Uterus (tissue), 2 donors: ENCODE measurements at regions not wholly inside any gene's neighbourhood (a gene's known extent, or its start where the extent isn't known, plus 50 kb on each side); places are given as distances from the start of the nearest gene placed in this dataset.

ENCODE experiments used
- POLR2A ChIP-seq, 2 donors: fragments of 450-650 bp; IDR thresholded peaks; one replicate each; pipeline ENCODE4 v1.6.1; 2016; ENCODE audit warnings: antibody characterized with exemption in 2 of 2, mild to moderate bottlenecking in 1 of 2, moderate library complexity in 1 of 2
- TF ChIP-seq, protein P1 (sequence below), 4 experiments: fragments of 200-600 bp in 2 of 4; fragments of 450-650 bp in 2 of 4; sonication (generic) in 2 of 4; IDR thresholded peaks; one replicate each; pipeline ENCODE4 v1.5.1; 2016 to 2019; ENCODE audit warnings: antibody characterized with exemption in 4 of 4, mild to moderate bottlenecking in 2 of 4, moderate library complexity in 1 of 4

GRCh38 chr12:47549258-47549657, 156.6 kb downstream of the RPAP3 start:
- TF ChIP-seq, protein P1, sequence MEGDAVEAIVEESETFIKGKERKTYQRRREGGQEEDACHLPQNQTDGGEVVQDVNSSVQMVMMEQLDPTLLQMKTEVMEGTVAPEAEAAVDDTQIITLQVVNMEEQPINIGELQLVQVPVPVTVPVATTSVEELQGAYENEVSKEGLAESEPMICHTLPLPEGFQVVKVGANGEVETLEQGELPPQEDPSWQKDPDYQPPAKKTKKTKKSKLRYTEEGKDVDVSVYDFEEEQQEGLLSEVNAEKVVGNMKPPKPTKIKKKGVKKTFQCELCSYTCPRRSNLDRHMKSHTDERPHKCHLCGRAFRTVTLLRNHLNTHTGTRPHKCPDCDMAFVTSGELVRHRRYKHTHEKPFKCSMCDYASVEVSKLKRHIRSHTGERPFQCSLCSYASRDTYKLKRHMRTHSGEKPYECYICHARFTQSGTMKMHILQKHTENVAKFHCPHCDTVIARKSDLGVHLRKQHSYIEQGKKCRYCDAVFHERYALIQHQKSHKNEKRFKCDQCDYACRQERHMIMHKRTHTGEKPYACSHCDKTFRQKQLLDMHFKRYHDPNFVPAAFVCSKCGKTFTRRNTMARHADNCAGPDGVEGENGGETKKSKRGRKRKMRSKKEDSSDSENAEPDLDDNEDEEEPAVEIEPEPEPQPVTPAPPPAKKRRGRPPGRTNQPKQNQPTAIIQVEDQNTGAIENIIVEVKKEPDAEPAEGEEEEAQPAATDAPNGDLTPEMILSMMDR (IDR thresholded peaks at IDR 0.05): no peak
- no peak for TF ChIP-seq POLR2A (IDR thresholded peaks at IDR 0.05)
